NT2/D1 (cell line): ENCODE measurements at regions not wholly inside any gene's neighbourhood (a gene's known extent, or its start where the extent isn't known, plus 50 kb on each side); places are given as distances from the start of the nearest gene placed in this dataset.

Experiments used
- DNase-seq: peaks from one replicate; pipeline ENCODE4 v3.0.0-alpha.2; 2011; ENCODE audit warnings: low read depth, low spot score
- H3K27me3 ChIP-seq: 2 replicates; pipeline ENCODE4 v1.6.0; 2011; ENCODE audit warnings: mild to moderate bottlenecking; ENCODE audit not compliant: insufficient read length, insufficient read depth
- H3K36me3 ChIP-seq: 2 replicates; pipeline ENCODE4 v1.6.1; 2011; ENCODE audit warnings: mild to moderate bottlenecking, low read length, mixed read lengths; ENCODE audit not compliant: insufficient read depth, insufficient read length
- H3K4me1 ChIP-seq: 2 replicates; pipeline ENCODE4 v1.5.1; 2011; ENCODE audit not compliant: insufficient read depth, insufficient read length
- H3K4me3 ChIP-seq: 2 replicates; pipeline ENCODE4 v1.5.1; 2011; ENCODE audit warnings: low read depth; ENCODE audit not compliant: insufficient read length
- H3K9ac ChIP-seq: 2 replicates; pipeline ENCODE4 v1.6.0; 2011; ENCODE audit warnings: low read depth; ENCODE audit not compliant: insufficient read length
- H3K9me3 ChIP-seq: 2 replicates; pipeline ENCODE4 v1.5.1; 2011; ENCODE audit warnings: mild to moderate bottlenecking, low read length; ENCODE audit not compliant: insufficient read depth
- SUZ12 ChIP-seq: IDR thresholded peaks from 2 replicates; pipeline ENCODE4 v1.6.1; 2011; ENCODE audit not compliant: insufficient read length, insufficient read depth; ENCODE audit errors: extremely low read depth
- YY1 ChIP-seq: IDR thresholded peaks from 2 replicates; pipeline ENCODE4 v1.6.1; 2011; ENCODE audit not compliant: insufficient read length, insufficient read depth
- ZNF274 ChIP-seq: IDR thresholded peaks from 2 replicates; pipeline ENCODE4 v1.6.1; 2011; ENCODE audit warnings: mild to moderate bottlenecking, low read depth, low read length

GRCh38 chr3:147185781-147186180 is 220.6 kb downstream of the ZIC4 start:
- no peaks in the 10 kb centered on the region for H3K9me3 ChIP-seq
- TF ChIP-seq YY1 (no peak), ZNF274 (no peak), SUZ12 (no peak)
- no peak overlapping the region for H3K4me3 ChIP-seq
- no peak overlapping the region for H3K9ac ChIP-seq
- H3K36me3 ChIP-seq: no peaks in the 10 kb centered on the region
- DNase-seq: no peak
- no peaks in the 10 kb centered on the region for H3K27me3 ChIP-seq
- no peaks in the 10 kb centered on the region for H3K4me1 ChIP-seq

- TF ChIP-seq ZNF274: no peak
- no peak for TF ChIP-seq SUZ12
- no peak for TF ChIP-seq YY1
- Histone ChIP-seq H3K27me3 (no peaks in the 10 kb centered on the region), H3K4me3 (no peak overlapping the region), H3K4me1 (no peaks in the 10 kb centered on the region), H3K9me3 (no peaks in the 10 kb centered on the region), H3K36me3 (no peaks in the 10 kb centered on the region), H3K9ac (no peak overlapping the region)
- no peak for DNase-seq
Measured at GRCh38 chr3:147184794-147185193, 221.5 kb downstream of the ZIC4 start.

GRCh38 chr3:147173257-147173656 is 233.1 kb downstream of the ZIC4 start:
- H3K9ac ChIP-seq: no peak overlapping the region

GRCh38 chr3:147162743-147163142 is 243.6 kb downstream of the ZIC4 start:
- H3K36me3 ChIP-seq: no peaks in the 10 kb centered on the region
- H3K9ac ChIP-seq: no peak overlapping the region
- no peaks in the 10 kb centered on the region for H3K27me3 ChIP-seq
- no peak overlapping the region for H3K4me3 ChIP-seq
- TF ChIP-seq YY1 (no peak), ZNF274 (no peak), SUZ12 (no peak)
- H3K9me3 ChIP-seq: no peaks in the 10 kb centered on the region
- no peaks in the 10 kb centered on the region for H3K4me1 ChIP-seq
- DNase-seq: no peak

More at GRCh38 chr3:147173257-147173656, 233.1 kb downstream of the ZIC4 start:
- TF ChIP-seq SUZ12 (no peak), YY1 (no peak), ZNF274 (no peak)
- DNase-seq: no peak
- Histone ChIP-seq H3K4me3 (no peak overlapping the region), H3K9me3 (no peaks in the 10 kb centered on the region), H3K4me1 (no peaks in the 10 kb centered on the region), H3K27me3 (no peaks in the 10 kb centered on the region), H3K36me3 (no peaks in the 10 kb centered on the region)

- H3K4me3 ChIP-seq: no peak overlapping the region
- H3K9ac ChIP-seq: no peak overlapping the region
- TF ChIP-seq ZNF274: no peak
- no peak for TF ChIP-seq SUZ12
- TF ChIP-seq YY1: no peak
- no peaks in the 10 kb centered on the region for H3K4me1 ChIP-seq
- no peaks in the 10 kb centered on the region for H3K36me3 ChIP-seq
- no peak for DNase-seq
- H3K9me3 ChIP-seq: no peaks in the 10 kb centered on the region
- no peaks in the 10 kb centered on the region for H3K27me3 ChIP-seq
Measured at GRCh38 chr3:147161833-147162232, 244.5 kb downstream of the ZIC4 start.

- H3K36me3 ChIP-seq: no peaks in the 10 kb centered on the region
- TF ChIP-seq SUZ12: no peak
- TF ChIP-seq YY1: no peak
- TF ChIP-seq ZNF274: no peak
- no peaks in the 10 kb centered on the region for H3K9me3 ChIP-seq
Measured at GRCh38 chr3:147160984-147161383, 245.4 kb downstream of the ZIC4 start.

GRCh38 chr3:147159141-147159540 is 247.2 kb downstream of the ZIC4 start:
- Histone ChIP-seq H3K36me3 (no peaks in the 10 kb centered on the region), H3K9me3 (peaks cover 8% of the 10 kb centered on the region; the same call in 1 of the 2 replicates), H3K27me3 (no peaks in the 10 kb centered on the region), H3K9ac (no peak overlapping the region), H3K4me1 (no peaks in the 10 kb centered on the region), H3K4me3 (no peak overlapping the region)
- no peak for DNase-seq
- no peak for TF ChIP-seq YY1
- TF ChIP-seq SUZ12: no peak
- no peak for TF ChIP-seq ZNF274

More at GRCh38 chr3:147160984-147161383, 245.4 kb downstream of the ZIC4 start:
- no peak for DNase-seq
- Histone ChIP-seq H3K4me3 (no peak overlapping the region), H3K9ac (no peak overlapping the region), H3K27me3 (no peaks in the 10 kb centered on the region), H3K4me1 (no peaks in the 10 kb centered on the region)
